ENCODE measurements at regions not wholly inside any gene's neighbourhood (a gene's known extent, or its start where the extent isn't known, plus 50 kb on each side); places are given as distances from the start of the nearest gene placed in this dataset.

DNA sequence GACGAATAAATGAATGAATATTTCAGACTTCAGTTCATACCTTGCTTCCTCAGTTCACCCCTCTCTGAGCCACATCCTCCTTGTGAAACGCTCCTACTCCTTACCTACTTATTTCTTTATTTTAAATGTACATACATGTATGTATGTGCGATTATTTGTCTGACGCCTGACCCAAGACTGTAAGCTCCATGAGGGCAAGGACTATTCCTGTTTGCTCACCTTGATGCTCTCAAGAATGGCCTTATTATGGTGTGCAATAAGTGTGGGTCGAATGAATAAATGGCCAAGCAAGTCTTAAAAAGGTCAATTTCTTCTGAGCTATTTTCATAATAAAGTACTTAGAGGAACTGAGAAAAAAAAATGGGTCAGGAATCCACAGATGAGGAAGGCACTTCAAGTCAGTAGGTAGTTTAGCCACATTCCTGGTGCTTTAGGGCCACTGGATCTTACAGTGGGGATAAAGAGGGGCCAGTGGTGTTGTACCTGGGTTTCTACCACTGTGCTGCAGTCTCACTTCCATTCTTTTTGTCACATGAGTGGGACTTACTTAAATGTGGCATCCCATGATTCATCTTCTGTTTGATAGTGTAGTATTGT is 74.7 kb downstream of the SDC1 start:
- DNase-seq (ENCODE audit: low spot score): no peak

GRCh38 chr2:20149703-20150030 is 75.3 kb downstream of the SDC1 start:
- DNase-seq (ENCODE audit: low spot score): no peak

GRCh38 chr2:20148923-20149702 is 75.8 kb downstream of the SDC1 start:
- DNase-seq (ENCODE audit: low spot score): no peak

- DNase-seq (ENCODE audit: low spot score): no peak
These were observed 76.5 kb downstream of the SDC1 start for GRCh38 chr2:20148426-20148922.

DNA sequence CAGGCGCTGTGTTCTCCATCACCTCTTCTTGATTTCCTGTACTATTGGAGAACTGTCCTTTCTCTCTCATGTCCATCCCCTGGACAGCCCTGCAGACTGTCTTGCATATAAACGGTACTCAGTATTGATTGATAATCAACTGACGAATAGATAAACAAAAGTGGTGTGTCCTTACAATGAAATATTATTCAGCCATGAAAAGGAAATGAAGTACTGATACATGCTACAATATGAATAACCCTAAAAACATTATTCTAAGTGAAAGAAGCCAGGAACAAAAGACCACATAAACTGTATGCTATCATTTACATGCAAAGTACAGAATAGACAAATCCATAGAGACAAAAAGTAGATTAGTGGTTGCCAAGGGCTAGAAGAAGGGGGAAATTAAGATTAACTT is 77.6 kb downstream of the SDC1 start:
- DNase-seq (ENCODE audit: low spot score): no peak

GRCh38 chr2:20146401-20146800 is 78.5 kb downstream of the SDC1 start:
- no peak for DNase-seq (ENCODE audit: low spot score)

DNA sequence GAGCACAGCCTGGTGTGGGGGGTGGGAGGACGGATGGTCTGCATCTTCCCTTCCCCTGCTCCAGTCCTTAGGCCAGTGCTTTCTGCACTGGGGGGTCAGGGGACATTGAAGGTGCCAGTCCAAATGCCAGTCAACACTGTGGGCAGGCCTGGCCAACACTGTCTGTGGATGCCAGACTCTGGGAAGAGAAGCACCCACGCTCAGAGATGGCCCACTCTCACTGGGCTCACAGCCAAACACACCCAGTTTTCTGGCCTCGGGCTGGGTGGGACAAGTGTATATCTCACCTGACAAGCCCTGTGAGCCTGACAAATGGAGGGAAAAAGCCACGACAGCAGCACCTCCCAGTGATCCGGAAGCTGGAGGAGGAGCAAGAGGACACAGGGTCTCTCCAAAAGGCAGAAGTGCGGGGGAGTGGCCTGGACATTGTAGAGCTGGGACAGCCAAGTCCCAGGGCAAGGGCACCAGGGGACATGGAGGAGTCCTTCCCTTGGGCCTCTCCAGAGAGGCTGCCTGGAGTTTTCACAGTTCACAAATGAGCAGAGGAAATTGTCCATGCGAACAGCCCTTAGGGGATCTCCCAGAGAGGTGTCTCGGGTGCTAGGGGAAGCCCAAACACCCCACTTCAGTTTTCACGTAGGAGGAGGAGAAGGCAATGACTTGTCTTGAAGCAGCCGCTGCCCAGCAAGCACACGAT is 79.3 kb downstream of the SDC1 start:
- DNase-seq (ENCODE audit: low spot score): no peak

GRCh38 chr2:20144861-20145260 is 80.1 kb downstream of the SDC1 start:
- no peak for DNase-seq (ENCODE audit: low spot score)

DNA sequence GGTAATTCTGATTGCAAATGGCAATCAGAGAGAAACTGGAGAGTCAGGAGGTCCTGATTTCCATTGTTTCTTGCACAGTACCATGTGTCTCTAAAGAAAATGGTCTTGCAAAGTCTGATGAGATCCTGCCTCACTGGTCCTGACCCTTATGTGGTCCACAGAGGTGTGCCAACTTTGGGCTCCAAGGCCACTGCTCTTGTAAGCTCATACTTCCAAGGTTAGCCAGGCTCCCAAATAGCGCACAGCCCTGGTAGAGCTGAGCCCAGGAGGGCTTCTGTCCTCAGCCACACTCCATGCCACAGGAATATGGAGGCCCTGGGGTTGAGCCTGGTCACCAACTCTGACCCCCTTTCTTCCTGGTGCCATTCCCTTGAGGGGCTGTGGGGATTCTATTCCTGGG is 80.7 kb downstream of the SDC1 start:
- DNase-seq (ENCODE audit: low spot score): no peak

- no peak for DNase-seq (ENCODE audit: low spot score)
These were observed 81.7 kb downstream of the SDC1 start for GRCh38 chr2:20143263-20143662.

- no peak for DNase-seq (ENCODE audit: low spot score)
These were observed 83.1 kb downstream of the SDC1 start for GRCh38 chr2:20141806-20142205.

GRCh38 chr2:20141056-20141762 is 83.7 kb downstream of the SDC1 start:
- DNase-seq (ENCODE audit: low spot score): no peak

GRCh38 chr2:20140321-20141055 is 84.4 kb downstream of the SDC1 start:
- no peak for DNase-seq (ENCODE audit: low spot score)

GRCh38 chr2:20139407-20140172 is 85.3 kb downstream of the SDC1 start:
- DNase-seq (ENCODE audit: low spot score): no peak

- no peak for DNase-seq (ENCODE audit: low spot score)
These were observed 86.2 kb downstream of the SDC1 start for GRCh38 chr2:20138696-20139095.

- no peak for DNase-seq (ENCODE audit: low spot score)
These were observed 86.5 kb upstream of the LAPTM4A start for GRCh38 chr2:20137884-20138283.

- no peak for DNase-seq (ENCODE audit: low spot score)
These were observed 85.7 kb upstream of the LAPTM4A start for GRCh38 chr2:20137131-20137571.

- DNase-seq (ENCODE audit: low spot score): no peak
These were observed 84.7 kb upstream of the LAPTM4A start for GRCh38 chr2:20136149-20136548.

GRCh38 chr2:20135631-20136050 is 84.2 kb upstream of the LAPTM4A start:
- DNase-seq (ENCODE audit: low spot score): peak; percentile 2

DNA sequence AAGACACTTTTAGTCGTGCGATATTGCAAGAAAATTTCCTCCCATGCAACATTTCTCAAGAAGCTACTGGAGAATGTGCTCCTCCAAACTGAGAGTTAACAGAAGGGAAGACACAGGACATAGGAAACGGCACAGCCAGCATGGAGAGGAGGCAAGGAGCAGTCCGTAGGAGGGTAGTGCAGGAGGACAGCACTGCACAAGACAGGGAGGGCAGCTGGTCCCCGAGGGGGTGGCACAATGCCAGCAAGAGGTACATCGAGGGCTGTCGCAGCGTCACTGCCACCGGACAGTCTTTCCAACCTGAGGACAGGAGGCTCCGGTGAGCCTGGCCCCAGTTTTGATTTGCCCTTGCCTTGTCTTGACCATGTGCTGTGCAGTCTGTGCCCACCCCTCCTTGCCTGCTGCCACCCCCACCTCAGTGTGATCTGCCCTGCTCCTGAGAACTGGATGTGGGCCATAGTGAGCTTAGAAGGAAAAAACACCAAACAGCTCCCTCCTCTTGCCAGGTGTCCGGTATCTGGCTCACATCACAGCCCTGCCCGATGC is 81.6 kb upstream of the LAPTM4A start:
- DNase-seq (ENCODE audit: low spot score): no peak
